Esophagus muscularis mucosa (tissue), 4 donors: ENCODE measurements at regions not wholly inside any gene's neighbourhood (a gene's known extent, or its start where the extent isn't known, plus 50 kb on each side); places are given as distances from the start of the nearest gene placed in this dataset.

Experiments
- CTCF ChIP-seq, 3 experiments: fragments of 200-600 bp in 2 of 3; fragments of 450-650 bp in 1 of 3; sonication (generic) in 2 of 3; IDR thresholded peaks; one replicate each; pipeline ENCODE4 v1.5.1; 2017 to 2019; ENCODE audit warnings: antibody characterized with exemption in 3 of 3, mild to moderate bottlenecking in 2 of 3, moderate library complexity in 1 of 3
- EP300 ChIP-seq: sonication (generic); formaldehyde crosslinking; IDR thresholded peaks from one replicate; pipeline ENCODE4 v1.6.1; 2017; ENCODE audit warnings: antibody characterized with exemption
- POLR2A ChIP-seq: fragments of 450-650 bp; IDR thresholded peaks from one replicate; pipeline ENCODE4 v1.6.1; 2017; ENCODE audit warnings: antibody characterized with exemption, moderate library complexity, mild to moderate bottlenecking, low read depth

GRCh38 chr2:220955776-220956175 lies 616.3 kb downstream of the EPHA4 start:
- no peak for TF ChIP-seq CTCF (IDR thresholded peaks at IDR 0.05)
- no peak for TF ChIP-seq POLR2A
- TF ChIP-seq EP300 = no peak
